ENCODE measurements at regions not wholly inside any gene's neighbourhood (a gene's known extent, or its start where the extent isn't known, plus 50 kb on each side); places are given as distances from the start of the nearest gene placed in this dataset.

- H4K20me1 ChIP-seq (ENCODE audit: control insufficient read depth, extremely low read depth, insufficient read depth, low read length): no peaks in the 10 kb centered on the region
- H3K9ac ChIP-seq (ENCODE audit: control insufficient read depth, extremely low read depth, insufficient read depth, low read length): no peak overlapping the region
- no peaks in the 10 kb centered on the region for H3K27me3 ChIP-seq (ENCODE audit: control insufficient read depth, extremely low read depth, insufficient read depth, low read length)
- no peak for DNase-seq (ENCODE audit: low read depth, low spot score)
- no peaks in the 10 kb centered on the region for H3K9me3 ChIP-seq (ENCODE audit: control insufficient read depth, low read depth, low read length)
- no peaks in the 10 kb centered on the region for H3K36me3 ChIP-seq (ENCODE audit: control insufficient read depth in 2 of 2, extremely low read depth in 1 of 2, insufficient read depth in 2 of 2, low read length in 2 of 2)
- H3K9me1 ChIP-seq (ENCODE audit: control insufficient read depth, extremely low read depth, insufficient read depth, low read length): no peaks in the 10 kb centered on the region
- no peaks in the 10 kb centered on the region for H3K4me1 ChIP-seq (ENCODE audit: control insufficient read depth, extremely low read depth, insufficient read depth, low read length)
- H3K27ac ChIP-seq (ENCODE audit: control insufficient read depth, insufficient read depth, low read length): no peak overlapping the region
- H3K4me3 ChIP-seq (ENCODE audit: control insufficient read depth in 2 of 3, extremely low read depth in 1 of 3, insufficient read depth in 2 of 3, low read depth in 1 of 3, low read length in 3 of 3): no peak overlapping the region
- dilution Hi-C loops (cut with MboI; ENCODE audit: extremely low pct_ligation_motif_present, low sequenced_read_pairs): no loop called here
- TF ChIP-seq EZH2 (IDR thresholded peaks at IDR 0.05; ENCODE audit: low read length) (no peak), CTCF (optimal IDR thresholded peaks at IDR 0.05 in 1 of 3, IDR thresholded peaks at IDR 0.05 in 1 of 3, conservative IDR thresholded peaks at IDR 0.05 in 1 of 3; ENCODE audit: extremely low read depth in 1 of 3, insufficient read depth in 2 of 3, low read length in 3 of 3) (no peak)
- no peak overlapping the region for H3K4me2 ChIP-seq (ENCODE audit: control insufficient read depth, extremely low read depth, insufficient read depth, low read depth, low read length)
- no peak overlapping the region for H2AFZ ChIP-seq (ENCODE audit: control insufficient read depth, low read length)
- no peaks in the 10 kb centered on the region for H3K79me2 ChIP-seq (ENCODE audit: control insufficient read depth, insufficient read depth, low read length)
- no peak for FAIRE-seq
Measured at GRCh38 chr17:15892731-15893657, 51.9 kb upstream of the ADORA2B start.

- no peak overlapping the region for H3K4me2 ChIP-seq (ENCODE audit: control insufficient read depth, extremely low read depth, insufficient read depth, low read depth, low read length)
- TF ChIP-seq EZH2 (IDR thresholded peaks at IDR 0.05; ENCODE audit: low read length) (no peak), CTCF (optimal IDR thresholded peaks at IDR 0.05 in 1 of 3, IDR thresholded peaks at IDR 0.05 in 1 of 3, conservative IDR thresholded peaks at IDR 0.05 in 1 of 3; ENCODE audit: extremely low read depth in 1 of 3, insufficient read depth in 2 of 3, low read length in 3 of 3) (no peak)
- H3K27ac ChIP-seq (ENCODE audit: control insufficient read depth, insufficient read depth, low read length): no peak overlapping the region
- no peaks in the 10 kb centered on the region for H3K36me3 ChIP-seq (ENCODE audit: control insufficient read depth in 2 of 2, extremely low read depth in 1 of 2, insufficient read depth in 2 of 2, low read length in 2 of 2)
- no peaks in the 10 kb centered on the region for H3K4me1 ChIP-seq (ENCODE audit: control insufficient read depth, extremely low read depth, insufficient read depth, low read length)
- H3K9me3 ChIP-seq (ENCODE audit: control insufficient read depth, low read depth, low read length): no peaks in the 10 kb centered on the region
- H3K4me3 ChIP-seq (ENCODE audit: control insufficient read depth in 2 of 3, extremely low read depth in 1 of 3, insufficient read depth in 2 of 3, low read depth in 1 of 3, low read length in 3 of 3): no peak overlapping the region
- H2AFZ ChIP-seq (ENCODE audit: control insufficient read depth, low read length): no peak overlapping the region
- H3K9ac ChIP-seq (ENCODE audit: control insufficient read depth, extremely low read depth, insufficient read depth, low read length): no peak overlapping the region
- H3K9me1 ChIP-seq (ENCODE audit: control insufficient read depth, extremely low read depth, insufficient read depth, low read length): no peaks in the 10 kb centered on the region
- FAIRE-seq: no peak
- no peak for DNase-seq (ENCODE audit: low read depth, low spot score)
- dilution Hi-C loops (cut with MboI; ENCODE audit: extremely low pct_ligation_motif_present, low sequenced_read_pairs): no loop called here
- no peaks in the 10 kb centered on the region for H3K79me2 ChIP-seq (ENCODE audit: control insufficient read depth, insufficient read depth, low read length)
- H3K27me3 ChIP-seq (ENCODE audit: control insufficient read depth, extremely low read depth, insufficient read depth, low read length): no peaks in the 10 kb centered on the region
- H4K20me1 ChIP-seq (ENCODE audit: control insufficient read depth, extremely low read depth, insufficient read depth, low read length): no peaks in the 10 kb centered on the region
Measured at GRCh38 chr17:15893658-15894024, 51.3 kb upstream of the ADORA2B start.
